ENCODE measurements at regions not wholly inside any gene's neighbourhood (a gene's known extent, or its start where the extent isn't known, plus 50 kb on each side); places are given as distances from the start of the nearest gene placed in this dataset.

GRCh38 chr3:163655021-163655420, 1423.3 kb downstream of the SI start (continued):
- TF ChIP-seq, protein P1, sequence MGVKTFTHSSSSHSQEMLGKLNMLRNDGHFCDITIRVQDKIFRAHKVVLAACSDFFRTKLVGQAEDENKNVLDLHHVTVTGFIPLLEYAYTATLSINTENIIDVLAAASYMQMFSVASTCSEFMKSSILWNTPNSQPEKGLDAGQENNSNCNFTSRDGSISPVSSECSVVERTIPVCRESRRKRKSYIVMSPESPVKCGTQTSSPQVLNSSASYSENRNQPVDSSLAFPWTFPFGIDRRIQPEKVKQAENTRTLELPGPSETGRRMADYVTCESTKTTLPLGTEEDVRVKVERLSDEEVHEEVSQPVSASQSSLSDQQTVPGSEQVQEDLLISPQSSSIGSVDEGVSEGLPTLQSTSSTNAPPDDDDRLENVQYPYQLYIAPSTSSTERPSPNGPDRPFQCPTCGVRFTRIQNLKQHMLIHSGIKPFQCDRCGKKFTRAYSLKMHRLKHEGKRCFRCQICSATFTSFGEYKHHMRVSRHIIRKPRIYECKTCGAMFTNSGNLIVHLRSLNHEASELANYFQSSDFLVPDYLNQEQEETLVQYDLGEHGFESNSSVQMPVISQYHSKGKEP (tag by site-specific recombination; IDR thresholded peaks at IDR 0.05), result no peak
- TF ChIP-seq ZNF366 (tag by site-specific recombination; conservative IDR thresholded peaks at IDR 0.05) (no peak), ZNF658 (tag by site-specific recombination; IDR thresholded peaks at IDR 0.05) (no peak)
- TF ChIP-seq, protein P2, sequence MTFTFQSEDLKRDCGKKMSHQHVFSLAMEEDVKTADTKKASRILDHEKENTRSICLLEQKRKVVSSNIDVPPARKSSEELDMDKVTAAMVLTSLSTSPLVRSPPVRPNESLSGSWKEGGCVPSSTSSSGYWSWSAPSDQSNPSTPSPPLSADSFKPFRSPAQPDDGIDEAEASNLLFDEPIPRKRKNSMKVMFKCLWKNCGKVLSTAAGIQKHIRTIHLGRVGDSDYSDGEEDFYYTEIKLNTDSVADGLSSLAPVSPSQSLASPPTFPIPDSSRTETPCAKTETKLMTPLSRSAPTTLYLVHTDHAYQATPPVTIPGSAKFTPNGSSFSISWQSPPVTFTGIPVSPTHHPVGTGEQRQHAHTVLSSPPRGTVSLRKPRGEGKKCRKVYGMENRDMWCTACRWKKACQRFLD (tag by site-specific recombination; IDR thresholded peaks at IDR 0.05), result no peak

DNA sequence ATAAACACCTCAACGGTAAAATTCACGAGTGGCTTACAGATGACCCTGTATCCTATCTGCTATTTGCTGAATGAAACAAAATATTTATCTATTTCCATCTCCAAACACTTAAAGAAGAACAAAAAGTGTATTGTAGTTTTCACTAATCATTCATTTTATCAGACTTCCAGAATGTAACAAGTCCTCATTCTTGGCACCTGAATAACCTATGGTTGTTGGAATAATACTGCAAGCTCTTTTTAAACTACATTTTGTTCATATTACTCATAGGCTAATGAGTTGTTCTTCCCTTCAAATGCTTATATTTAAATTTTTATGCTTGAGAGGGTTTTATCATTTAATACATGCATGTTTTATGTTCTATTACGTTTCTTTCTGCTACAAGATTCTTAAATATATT, 1434.1 kb downstream of the SI start:
- no peak overlapping the region for H3K27ac ChIP-seq (ENCODE audit: extremely low read depth, low read depth, low read length)
- H3K4me1 ChIP-seq (ENCODE audit: control insufficient read depth, insufficient read depth, low read length), result no peaks in the 10 kb centered on the region
- H3K36me3 ChIP-seq (ENCODE audit: control insufficient read depth in 2 of 2, insufficient read depth in 1 of 2, low read length in 2 of 2), result no peaks in the 10 kb centered on the region
- H3K4me3 ChIP-seq (ENCODE audit: low read depth, low read length), result no peak overlapping the region
- POLR2A ChIA-PET, result no interaction called here
- no peaks in the 10 kb centered on the region for H3K9me3 ChIP-seq (ENCODE audit: control insufficient read depth, insufficient read depth, low read depth, low read length)
- TF ChIP-seq OSR2 (tag by site-specific recombination; IDR thresholded peaks at IDR 0.05), result no peak
- no peak for TF ChIP-seq ZNF175 (tag by site-specific recombination; IDR thresholded peaks at IDR 0.05)
- TF ChIP-seq IKZF3 (tag by site-specific recombination; IDR thresholded peaks at IDR 0.05), result no peak
- TF ChIP-seq TRIM28 (IDR thresholded peaks at IDR 0.05; ENCODE audit: borderline replicate concordance, low read length), result no peak
- TF ChIP-seq ZNF292 (tag by site-specific recombination; IDR thresholded peaks at IDR 0.05; ENCODE audit: borderline replicate concordance, low read depth), result no peak
- TF ChIP-seq ZNF548 (tag by site-specific recombination; IDR thresholded peaks at IDR 0.05), result no peak
- TF ChIP-seq ZNF324 (tag by site-specific recombination; IDR thresholded peaks at IDR 0.05), result no peak
- no peak for TF ChIP-seq ZFP69B (tag by site-specific recombination; IDR thresholded peaks at IDR 0.05)
- no peak for TF ChIP-seq ZNF335 (tag by site-specific recombination; conservative IDR thresholded peaks at IDR 0.05)
- TF ChIP-seq ZNF837 (tag by site-specific recombination; IDR thresholded peaks at IDR 0.05), result no peak
- TF ChIP-seq MYNN (tag by site-specific recombination; IDR thresholded peaks at IDR 0.05; ENCODE audit: borderline replicate concordance), result no peak
- no peak for TF ChIP-seq PRDM4 (tag by site-specific recombination; IDR thresholded peaks at IDR 0.05)
- no peak for TF ChIP-seq ZNF549 (tag by site-specific recombination; IDR thresholded peaks at IDR 0.05)
- no peak for TF ChIP-seq ZNF501 (tag by site-specific recombination; IDR thresholded peaks at IDR 0.05)
- no peak for TF ChIP-seq HOXA7 (CRISPR knock-in tag; IDR thresholded peaks at IDR 0.05; ENCODE audit: borderline replicate concordance)
- TF ChIP-seq PBX3 (CRISPR knock-in tag; IDR thresholded peaks at IDR 0.05), result no peak
- no peak for TF ChIP-seq KLF1 (tag by site-specific recombination; IDR thresholded peaks at IDR 0.05)
- TF ChIP-seq ZFP37 (tag by site-specific recombination; IDR thresholded peaks at IDR 0.05), result no peak
- TF ChIP-seq ZNF23 (tag by site-specific recombination; IDR thresholded peaks at IDR 0.05; ENCODE audit: borderline replicate concordance), result no peak
- CTCF ChIA-PET, result interaction anchor here (0.7 kb wide), 1 partner anchor 11 kb away, joined by 3 read pairs; no protein-coding TSS in a partner anchor

Data from HEK293 (cell line).